ENCODE measurements at regions not wholly inside any gene's neighbourhood (a gene's known extent, or its start where the extent isn't known, plus 50 kb on each side); places are given as distances from the start of the nearest gene placed in this dataset.

- TF ChIP-seq EZH2phosphoT487 (IDR thresholded peaks at IDR 0.05; ENCODE audit: insufficient read depth, low read depth) (no peak), EZH2 (IDR thresholded peaks at IDR 0.05; ENCODE audit: insufficient read depth, poor library complexity, severe bottlenecking) (no peak)
These were observed 425.2 kb downstream of the PCDH10 start for GRCh38 chr4:133574248-133574647.

All from GM23248 (cell line).